GM12878 (cell line): ENCODE measurements at regions not wholly inside any gene's neighbourhood (a gene's known extent, or its start where the extent isn't known, plus 50 kb on each side); places are given as distances from the start of the nearest gene placed in this dataset.

Source experiments
- ATAC-seq: fragments of 200-7000 bp; cut with Tn5 transposase; 3 replicates; pipeline ENCODE4 v1.9.1; 2020; ENCODE audit warnings: mild to moderate bottlenecking, moderate library complexity
- BruUV-seq: library from RNA; stranded (reverse); fragments of 400-500 nt; replicated peaks from 2 replicates; lab custom pipeline; 2021; lab: Mats Ljungman, UMichigan
- CTCF ChIA-PET: fragments of 300-600 bp; sonication (Branson Sonifier 250); formaldehyde crosslinking; extraction: SDS; loops from one replicate; lab custom pipeline; 2021; ENCODE audit warnings: inconsistent platforms; lab: Yijun Ruan, JAX
- POLR2A ChIA-PET: fragments of 350-600 bp; formaldehyde crosslinking; extraction: SDS; loops from one replicate; lab custom pipeline; 2021; ENCODE audit warnings: inconsistent platforms; lab: Charles Lee
- RAD21 ChIA-PET: fragments of 300-600 bp; sonication (Branson Sonifier 250); formaldehyde crosslinking; loops from one replicate; lab custom pipeline; 2023; ENCODE audit warnings: antibody characterized with exemption; ENCODE audit not compliant: unreplicated experiment; lab: Charles Lee
- SMC1A ChIA-PET: fragments of 300-600 bp; sonication (Branson Sonifier 250); formaldehyde crosslinking; loops from one replicate; lab custom pipeline; 2023; ENCODE audit not compliant: unreplicated experiment, uncharacterized antibody; lab: Charles Lee
- DNase-seq: peaks from one replicate; pipeline ENCODE4 v3.0.0-alpha.2; 2011; ENCODE audit warnings: low read depth, low spot score
- FAIRE-seq: peaks from 3 replicates; lab custom pipeline; 2011; peaks lifted over from hg19 to GRCh38; lab: Jason Lieb, UNC
- H2AFZ ChIP-seq: 2 replicates; pipeline ENCODE4 v1.6.0; 2011; ENCODE audit warnings: low read depth, low read length, control low read depth; ENCODE audit not compliant: control insufficient read depth
- H3K27ac ChIP-seq: 2 replicates; pipeline ENCODE4 v1.5.1; 2011; ENCODE audit warnings: control low read depth; ENCODE audit not compliant: control insufficient read depth, insufficient read depth
- H3K27me3 ChIP-seq, 2 experiments: replicated peaks in 1 of 2; 2 replicates each; pipeline versions ENCODE4 v1.6.0 to v1.6.1; 2011; ENCODE audit warnings: low read length in 1 of 2; ENCODE audit not compliant: control insufficient read depth in 2 of 2, insufficient read depth in 2 of 2
- H3K36me3 ChIP-seq, 2 experiments: 2 replicates each; pipeline ENCODE4 v1.5.1; 2011; ENCODE audit warnings: low read length in 1 of 2; ENCODE audit not compliant: control insufficient read depth in 2 of 2, insufficient read depth in 2 of 2
- H3K4me1 ChIP-seq: 2 replicates; pipeline ENCODE4 v1.6.1; 2011; ENCODE audit warnings: mild to moderate bottlenecking, low read length, moderate library complexity, mixed read lengths; ENCODE audit not compliant: control insufficient read depth, insufficient read depth
- H3K4me2 ChIP-seq: 2 replicates; pipeline ENCODE4 v1.6.0; 2011; ENCODE audit warnings: control low read depth; ENCODE audit not compliant: control insufficient read depth, insufficient read depth
- H3K4me3 ChIP-seq: fragments of 200-600 bp; sonication (generic); 2 replicates; pipeline ENCODE4 v1.5.1; 2016
- H3K79me2 ChIP-seq: 2 replicates; pipeline ENCODE4 v1.6.0; 2011; ENCODE audit warnings: low read length; ENCODE audit not compliant: control insufficient read depth, insufficient read depth
- H3K9ac ChIP-seq: 2 replicates; pipeline ENCODE4 v1.8.0; 2011; ENCODE audit warnings: low read length, control low read depth, mixed read lengths; ENCODE audit not compliant: control insufficient read depth, insufficient read depth
- H3K9me3 ChIP-seq: replicated peaks from 3 replicates; pipeline ENCODE4 v1.5.1; 2011; ENCODE audit warnings: mild to moderate bottlenecking, low read length; ENCODE audit not compliant: control insufficient read depth, insufficient read depth
- H4K20me1 ChIP-seq: 2 replicates; pipeline ENCODE4 v1.6.0; 2011; ENCODE audit not compliant: control insufficient read depth, insufficient read depth
- E2F8 ChIP-seq: fragments of 450-650 bp; IDR thresholded peaks from 2 replicates; pipeline ENCODE4 v1.6.1; 2018; ENCODE audit warnings: mild to moderate bottlenecking, low read depth, moderate library complexity; ENCODE audit not compliant: partially characterized antibody
- MLLT1 ChIP-seq: fragments of 450-650 bp; IDR thresholded peaks from 2 replicates; pipeline ENCODE4 v1.6.1; 2016; ENCODE audit warnings: mild to moderate bottlenecking
- MTA2 ChIP-seq: fragments of 450-650 bp; IDR thresholded peaks from 2 replicates; pipeline ENCODE4 v1.6.1; 2016; ENCODE audit warnings: low read depth, mild to moderate bottlenecking, moderate library complexity
- NRF1 ChIP-seq: conservative IDR thresholded peaks from 2 replicates; pipeline ENCODE4 v1.6.1; 2011; ENCODE audit warnings: mild to moderate bottlenecking, low read depth, low read length, improper control_type of control experiment
- RCOR1 ChIP-seq: conservative IDR thresholded peaks from 2 replicates; pipeline ENCODE4 v1.6.1; 2012; ENCODE audit warnings: low read depth, low read length, improper control_type of control experiment
- RUNX3 ChIP-seq: IDR thresholded peaks from 2 replicates; pipeline ENCODE4 v1.6.1; 2012; ENCODE audit warnings: low read length, inconsistent platforms
- SRF ChIP-seq, 2 experiments: IDR thresholded peaks; 2 replicates each; pipeline ENCODE4 v1.6.1; 2011; ENCODE audit warnings: low read depth in 2 of 2, low read length in 2 of 2, mild to moderate bottlenecking in 1 of 2, moderate library complexity in 1 of 2
- STAT3 ChIP-seq: IDR thresholded peaks from 2 replicates; pipeline ENCODE4 v1.6.1; 2011; ENCODE audit warnings: low read depth, low read length, improper control_type of control experiment
- WGBS: methylation state at CpG from one replicate; pipeline ENCODE4 v1.1.6; 2016; ENCODE audit warnings: low lambda C conversion rate; ENCODE audit not compliant: insufficient replicate concordance, insufficient coverage; ENCODE audit errors: missing lambda C conversion rate; 5-methylcytosine and 5-hydroxymethylcytosine counted together
- in situ Hi-C: fragments of 300-500 bp; cut with MboI; formaldehyde crosslinking; loops from 9 replicates; pipeline ENCODE4 v1.14.3; 2018; ENCODE audit warnings: mixed read lengths
- intact Hi-C: fragments of 100-400 bp; cut with micrococcal nuclease; formaldehyde crosslinking; loops from one replicate; pipeline ENCODE4 v1.14.2; 2022; ENCODE audit not compliant: unreplicated experiment

DNA sequence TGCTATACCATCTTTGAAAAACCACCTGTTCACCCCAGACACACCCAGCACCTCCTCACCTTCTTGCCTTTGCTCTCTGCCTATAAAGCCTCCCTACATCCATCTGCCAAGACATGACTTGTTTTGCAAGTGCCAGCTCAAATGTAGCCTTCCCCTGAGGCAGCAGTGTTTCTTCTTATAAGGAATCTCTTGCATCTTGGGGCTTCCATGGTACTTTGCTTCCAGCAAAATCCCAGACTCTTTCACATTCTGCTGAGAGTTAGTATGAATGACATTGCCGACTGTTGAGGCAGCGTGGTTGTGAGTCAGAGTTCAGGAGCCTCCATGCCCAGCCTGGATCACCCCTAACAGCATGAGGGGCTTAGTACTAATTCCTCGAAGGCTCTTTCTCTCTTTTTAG lies 217.4 kb upstream of the RUNX1 start (continued):
- no peak for TF ChIP-seq NRF1

DNA sequence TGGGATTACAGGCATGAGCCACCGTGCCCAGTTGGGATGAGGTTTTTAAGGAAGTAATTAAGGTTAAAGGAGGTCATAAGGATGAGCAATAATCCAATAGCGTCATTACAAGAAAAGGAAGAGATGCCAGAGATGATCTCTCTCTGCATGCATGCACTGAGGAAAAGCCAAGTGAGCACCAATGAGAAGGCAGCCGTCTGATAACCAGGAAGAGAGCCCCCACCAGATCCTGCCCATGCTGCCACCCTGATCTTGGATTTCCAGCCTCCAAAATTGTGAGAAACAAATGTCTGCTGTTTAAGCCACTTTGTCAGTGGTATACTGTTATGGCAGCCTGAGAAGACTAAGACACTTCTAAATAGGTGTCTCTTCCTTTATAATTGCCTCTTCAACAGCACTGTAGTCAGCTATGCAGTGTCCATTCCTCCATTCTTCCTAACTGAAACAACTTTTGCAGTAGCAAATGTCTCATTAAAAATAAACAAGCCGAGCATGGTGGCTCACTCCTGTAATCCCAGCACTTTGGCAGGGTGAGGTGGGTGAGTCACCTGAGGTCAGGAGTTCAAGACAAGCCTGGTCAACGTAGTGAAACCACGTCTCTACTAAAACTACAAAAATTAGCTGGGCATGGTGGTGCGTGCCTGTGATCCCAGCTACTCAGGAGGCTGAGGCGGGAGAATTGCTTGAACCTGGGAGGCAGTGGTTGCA lies 216.2 kb upstream of the RUNX1 start:
- in situ Hi-C loops (no loop called here), intact Hi-C loops (no loop called here)
- ChIA-PET SMC1A (no interaction called here), CTCF (no interaction called here), POLR2A (no interaction called here), RAD21 (no interaction called here)
- H3K4me2 ChIP-seq, result no peak overlapping the region
- H3K36me3 ChIP-seq, result no peaks in the 10 kb centered on the region
- H4K20me1 ChIP-seq, result no peaks in the 10 kb centered on the region
- no peaks in the 10 kb centered on the region for H3K4me1 ChIP-seq
- no peak overlapping the region for H2AFZ ChIP-seq
- H3K4me3 ChIP-seq, result no peak overlapping the region
- no peak overlapping the region for H3K9ac ChIP-seq
- no peak overlapping the region for H3K27ac ChIP-seq
- TF ChIP-seq RUNX3 (no peak), STAT3 (no peak), MTA2 (no peak), RCOR1 (no peak)
- no peaks in the 10 kb centered on the region; the same call in 2 of the 3 replicates for H3K9me3 ChIP-seq
- peaks cover 0 to 3% of the 10 kb centered on the region in 2 experiments; a peak in 1 of 4 replicates for H3K27me3 ChIP-seq
- BruUV-seq, result no TSS peak
- no peak for DNase-seq
- no peak for ATAC-seq
- H3K79me2 ChIP-seq, result no peaks in the 10 kb centered on the region
- no peak for FAIRE-seq
- 33% methylated on average over 8 of the region's 8 CpGs for WGBS

- FAIRE-seq (no peak), DNase-seq (no peak), ATAC-seq (no peak)
- Histone ChIP-seq H3K4me3 (no peak overlapping the region), H3K27me3 (peaks cover 0 to 3% of the 10 kb centered on the region in 2 experiments; a peak in 1 of 4 replicates), H3K27ac (no peak overlapping the region), H3K4me1 (no peaks in the 10 kb centered on the region), H2AFZ (no peak overlapping the region), H3K36me3 (no peaks in the 10 kb centered on the region), H3K9me3 (no peaks in the 10 kb centered on the region; the same call in 2 of the 3 replicates), H3K79me2 (no peaks in the 10 kb centered on the region), H3K9ac (no peak overlapping the region), H3K4me2 (no peak overlapping the region), H4K20me1 (no peaks in the 10 kb centered on the region)
- ChIA-PET CTCF (no interaction called here), POLR2A (no interaction called here), SMC1A (interaction anchor here (1.0 kb wide), 1 partner anchor 10 kb away, joined by 3 read pairs; no protein-coding TSS in a partner anchor), RAD21 (no interaction called here)
- in situ Hi-C loops, result no loop called here
- no TSS peak for BruUV-seq
- WGBS, result 16% methylated on average over 2 of the region's 2 CpGs
- no peak for TF ChIP-seq SRF (IDR thresholded peaks at IDR 0.05; ENCODE audit: low read depth in 2 of 2, low read length in 2 of 2)
- TF ChIP-seq NRF1, result no peak
- TF ChIP-seq E2F8, result no peak
- no peak for TF ChIP-seq MLLT1
- intact Hi-C loops, result no loop called here
Observed at GRCh38 chr21:35259457-35259856, 210.4 kb upstream of the RUNX1 start.
